Mesenchymal stem cell (in vitro differentiated cells and primary cell): ENCODE measurements at regions not wholly inside any gene's neighbourhood (a gene's known extent, or its start where the extent isn't known, plus 50 kb on each side); places are given as distances from the start of the nearest gene placed in this dataset.

Experiments
- DNase-seq: peaks from one replicate; pipeline ENCODE4 v3.0.0-alpha.2; 2013
- H2AFZ ChIP-seq: one replicate; pipeline ENCODE4 v1.6.1; 2013; ENCODE audit warnings: low read depth, mild to moderate bottlenecking, control low read depth, inconsistent platforms, low read length, moderate library complexity
- H2AK5ac ChIP-seq: 2 replicates; pipeline ENCODE4 v1.6.1; 2013; ENCODE audit warnings: low read length, moderate library complexity, mild to moderate bottlenecking, inconsistent platforms; ENCODE audit not compliant: severe bottlenecking
- H2BK120ac ChIP-seq: one replicate; pipeline ENCODE4 v1.6.1; 2013; ENCODE audit warnings: low read depth, mild to moderate bottlenecking, inconsistent platforms, low read length, moderate library complexity
- H2BK12ac ChIP-seq, 2 experiments: one replicate each; pipeline ENCODE4 v1.6.1; 2013; ENCODE audit warnings: inconsistent platforms in 2 of 2, low read length in 2 of 2, mild to moderate bottlenecking in 2 of 2, moderate library complexity in 2 of 2, control low read depth in 1 of 2
- H2BK15ac ChIP-seq: one replicate; pipeline ENCODE4 v1.6.1; 2013; ENCODE audit warnings: mild to moderate bottlenecking, low read depth, inconsistent platforms; ENCODE audit not compliant: poor library complexity, severe bottlenecking
- H2BK5ac ChIP-seq: 2 replicates; pipeline ENCODE4 v1.6.1; 2013; ENCODE audit warnings: low read depth, mild to moderate bottlenecking, low read length, control low read depth, inconsistent platforms; ENCODE audit not compliant: poor library complexity, severe bottlenecking
- H3K14ac ChIP-seq, 2 experiments: one replicate each; pipeline ENCODE4 v1.6.1; 2013; ENCODE audit warnings: inconsistent platforms in 2 of 2, low read length in 2 of 2, control low read depth in 1 of 2, mild to moderate bottlenecking in 1 of 2, moderate library complexity in 1 of 2
- H3K18ac ChIP-seq, 2 experiments: one replicate each; pipeline ENCODE4 v1.6.1; 2013; ENCODE audit warnings: inconsistent platforms in 2 of 2, low read length in 2 of 2, control low read depth in 1 of 2, low read depth in 1 of 2, mild to moderate bottlenecking in 1 of 2
- H3K23ac ChIP-seq, 2 experiments: one replicate each; pipeline ENCODE4 v1.6.1; 2013; ENCODE audit warnings: inconsistent platforms in 2 of 2, low read length in 2 of 2, mild to moderate bottlenecking in 2 of 2, moderate library complexity in 2 of 2, control low read depth in 1 of 2
- H3K27ac ChIP-seq: 2 replicates; pipeline ENCODE4 v1.5.1; 2013; ENCODE audit warnings: mild to moderate bottlenecking, moderate library complexity, low read length, control low read depth, inconsistent platforms; ENCODE audit not compliant: poor library complexity, severe bottlenecking
- H3K27me3 ChIP-seq, 2 experiments: 2 replicates each; pipeline versions ENCODE4 v1.6.1 to v1.7.0; 2013; ENCODE audit warnings: low read length in 2 of 2, mild to moderate bottlenecking in 2 of 2, moderate library complexity in 2 of 2, control low read depth in 1 of 2, inconsistent platforms in 1 of 2; ENCODE audit not compliant: control insufficient read depth in 1 of 2, insufficient read depth in 1 of 2
- H3K36me3 ChIP-seq, 2 experiments: 2 replicates each; pipeline versions ENCODE4 v1.6.1 to v1.7.0; 2013; ENCODE audit warnings: low read length in 2 of 2, control low read depth in 1 of 2, inconsistent platforms in 1 of 2, low read depth in 1 of 2, mild to moderate bottlenecking in 1 of 2; ENCODE audit not compliant: insufficient read depth in 2 of 2, control insufficient read depth in 1 of 2
- H3K4ac ChIP-seq, 2 experiments: one replicate each; pipeline ENCODE4 v1.6.1; 2013; ENCODE audit warnings: inconsistent platforms in 2 of 2, low read length in 2 of 2, mild to moderate bottlenecking in 2 of 2, moderate library complexity in 2 of 2, control low read depth in 1 of 2, low read depth in 1 of 2
- H3K4me1 ChIP-seq: 2 replicates; pipeline ENCODE4 v1.6.1; 2013; ENCODE audit warnings: low read depth, low read length, control low read depth; ENCODE audit not compliant: control insufficient read depth, insufficient read depth
- H3K4me2 ChIP-seq: 2 replicates; pipeline ENCODE4 v1.6.1; 2013; ENCODE audit warnings: low read length, mild to moderate bottlenecking, inconsistent platforms; ENCODE audit not compliant: poor library complexity, severe bottlenecking
- H3K4me3 ChIP-seq, 2 experiments: 2 replicates each; pipeline versions ENCODE4 v1.5.1 to v1.7.0; 2013; ENCODE audit warnings: low read length in 2 of 2, mild to moderate bottlenecking in 2 of 2, control low read depth in 1 of 2, low read depth in 1 of 2; ENCODE audit not compliant: insufficient read depth in 1 of 2
- H3K79me1 ChIP-seq: replicated peaks from 2 replicates; pipeline ENCODE4 v1.6.1; 2013; ENCODE audit warnings: mild to moderate bottlenecking, control low read depth, low read length, inconsistent platforms; ENCODE audit not compliant: poor library complexity, severe bottlenecking
- H3K9ac ChIP-seq: 2 replicates; pipeline ENCODE4 v1.7.0; 2013; ENCODE audit warnings: mild to moderate bottlenecking, low read length, moderate library complexity
- H3K9me3 ChIP-seq: 2 replicates; pipeline ENCODE4 v1.7.0; 2013; ENCODE audit warnings: mild to moderate bottlenecking, low read length; ENCODE audit not compliant: control insufficient read depth
- H4K8ac ChIP-seq: one replicate; pipeline ENCODE4 v1.6.1; 2013; ENCODE audit warnings: inconsistent platforms, mild to moderate bottlenecking, low read length, moderate library complexity
- H4K91ac ChIP-seq: one replicate; pipeline ENCODE4 v1.6.1; 2013; ENCODE audit warnings: mild to moderate bottlenecking, low read length, inconsistent platforms
- WGBS: methylation state at CpG from one replicate; pipeline ENCODE4 v1.1.7; 2013; ENCODE audit warnings: mixed read lengths; 5-methylcytosine and 5-hydroxymethylcytosine counted together

- no peak overlapping the region for H2BK120ac ChIP-seq
- H3K79me1 ChIP-seq = no peaks in the 10 kb centered on the region
- H3K9me3 ChIP-seq = no peaks in the 10 kb centered on the region
- H2BK12ac ChIP-seq = no peak overlapping the region
- H3K4ac ChIP-seq = no peak overlapping the region
- H3K9ac ChIP-seq = no peak overlapping the region
- WGBS = no CpG with 5 or more reads among the region's 1 CpG
- no peak overlapping the region for H3K4me3 ChIP-seq
- no peak overlapping the region for H3K14ac ChIP-seq
- DNase-seq = no peak
- no peak overlapping the region for H2AK5ac ChIP-seq
- H2AFZ ChIP-seq = no peak overlapping the region
- no peak overlapping the region for H2BK15ac ChIP-seq
- H3K27me3 ChIP-seq = no peaks in the 10 kb centered on the region
- H3K18ac ChIP-seq = no peak overlapping the region
- H4K91ac ChIP-seq = no peak overlapping the region
- H3K4me2 ChIP-seq = no peak overlapping the region
- no peak overlapping the region for H3K23ac ChIP-seq
- H2BK5ac ChIP-seq = no peak overlapping the region
- no peak overlapping the region for H3K27ac ChIP-seq
- no peaks in the 10 kb centered on the region for H3K4me1 ChIP-seq
- no peaks in the 10 kb centered on the region for H3K36me3 ChIP-seq
- no peak overlapping the region for H4K8ac ChIP-seq
Observed at GRCh38 chr15:61489571-61489970, 260.5 kb upstream of the RORA start.

- Histone ChIP-seq H2AFZ (no peak overlapping the region), H2BK120ac (no peak overlapping the region), H3K9ac (no peak overlapping the region), H3K27me3 (no peaks in the 10 kb centered on the region), H2BK5ac (no peak overlapping the region), H3K4me2 (no peak overlapping the region), H4K8ac (no peak overlapping the region), H3K14ac (no peak overlapping the region), H3K4ac (no peak overlapping the region), H3K36me3 (no peaks in the 10 kb centered on the region), H4K91ac (no peak overlapping the region), H3K79me1 (no peaks in the 10 kb centered on the region), H3K9me3 (no peaks in the 10 kb centered on the region), H3K4me1 (no peaks in the 10 kb centered on the region), H3K4me3 (no peak overlapping the region), H3K23ac (no peak overlapping the region), H2BK12ac (no peak overlapping the region), H3K27ac (no peak overlapping the region), H2BK15ac (no peak overlapping the region), H2AK5ac (no peak overlapping the region), H3K18ac (no peak overlapping the region)
- WGBS = 88% methylated on average over 4 of the region's 6 CpGs
- DNase-seq = no peak
Observed at GRCh38 chr15:61483599-61483998, 254.5 kb upstream of the RORA start.

- Histone ChIP-seq H2AFZ (no peak overlapping the region), H3K9ac (no peak overlapping the region), H2BK120ac (no peak overlapping the region), H3K79me1 (no peaks in the 10 kb centered on the region), H3K23ac (no peak overlapping the region), H3K14ac (no peak overlapping the region), H2BK5ac (no peak overlapping the region), H3K4ac (no peak overlapping the region), H4K8ac (no peak overlapping the region), H2BK12ac (no peak overlapping the region), H3K27me3 (no peaks in the 10 kb centered on the region), H2AK5ac (no peak overlapping the region), H3K27ac (no peak overlapping the region), H2BK15ac (no peak overlapping the region), H3K9me3 (no peaks in the 10 kb centered on the region), H3K18ac (no peak overlapping the region), H3K4me1 (no peaks in the 10 kb centered on the region), H4K91ac (no peak overlapping the region), H3K4me3 (no peak overlapping the region), H3K36me3 (no peaks in the 10 kb centered on the region), H3K4me2 (no peak overlapping the region)
- no peak for DNase-seq
- WGBS = no CpG with 5 or more reads among the region's 1 CpG
Observed at GRCh38 chr15:61481886-61482285, 252.8 kb upstream of the RORA start.

- H2AK5ac ChIP-seq = no peak overlapping the region
- no peak overlapping the region for H2BK5ac ChIP-seq
- no peak for DNase-seq
- H3K4ac ChIP-seq = no peak overlapping the region
- H3K4me3 ChIP-seq = no peak overlapping the region
- 56% methylated on average over 3 of the region's 5 CpGs for WGBS
- H2BK120ac ChIP-seq = no peak overlapping the region
- H3K79me1 ChIP-seq = no peaks in the 10 kb centered on the region
- H2AFZ ChIP-seq = no peak overlapping the region
- no peaks in the 10 kb centered on the region for H3K4me1 ChIP-seq
- no peaks in the 10 kb centered on the region for H3K9me3 ChIP-seq
- no peak overlapping the region for H3K4me2 ChIP-seq
- no peak overlapping the region for H3K18ac ChIP-seq
- no peaks in the 10 kb centered on the region for H3K36me3 ChIP-seq
- H4K91ac ChIP-seq = no peak overlapping the region
- no peak overlapping the region for H4K8ac ChIP-seq
- no peak overlapping the region for H3K23ac ChIP-seq
- H3K27ac ChIP-seq = no peak overlapping the region
- H3K9ac ChIP-seq = no peak overlapping the region
- H3K14ac ChIP-seq = no peak overlapping the region
- H2BK12ac ChIP-seq = no peak overlapping the region
- no peak overlapping the region for H2BK15ac ChIP-seq
- no peaks in the 10 kb centered on the region for H3K27me3 ChIP-seq
Observed at GRCh38 chr15:61480863-61481262, 251.8 kb upstream of the RORA start.
